ENCODE measurements at regions not wholly inside any gene's neighbourhood (a gene's known extent, or its start where the extent isn't known, plus 50 kb on each side); places are given as distances from the start of the nearest gene placed in this dataset.

GRCh38 chr16:13291591-13292333 is 390.4 kb downstream of the SHISA9 start:
- DNase-seq: no peak
- TF ChIP-seq GATA1 (IDR thresholded peaks at IDR 0.05; ENCODE audit: low read depth, low read length) (no peak), POLR2A (IDR thresholded peaks at IDR 0.05; ENCODE audit: low read length) (no peak)

- no peak for DNase-seq
- no peak for TF ChIP-seq POLR2A (IDR thresholded peaks at IDR 0.05; ENCODE audit: low read length)
- TF ChIP-seq GATA1 (IDR thresholded peaks at IDR 0.05; ENCODE audit: low read depth, low read length): no peak
Observed at GRCh38 chr16:13296206-13296605, 394.8 kb downstream of the SHISA9 start.

- no peak for DNase-seq
- no peak for TF ChIP-seq GATA1 (IDR thresholded peaks at IDR 0.05; ENCODE audit: low read depth, low read length)
- no peak for TF ChIP-seq POLR2A (IDR thresholded peaks at IDR 0.05; ENCODE audit: low read length)
Observed at GRCh38 chr16:13298666-13299065, 397.3 kb downstream of the SHISA9 start.

GRCh38 chr16:13300066-13300840 is 398.9 kb downstream of the SHISA9 start:
- TF ChIP-seq POLR2A (IDR thresholded peaks at IDR 0.05; ENCODE audit: low read length): no peak
- TF ChIP-seq GATA1 (IDR thresholded peaks at IDR 0.05; ENCODE audit: low read depth, low read length): no peak
- DNase-seq: no peak

GRCh38 chr16:13305019-13305755 is 403.8 kb downstream of the SHISA9 start:
- DNase-seq: no peak
- TF ChIP-seq POLR2A (IDR thresholded peaks at IDR 0.05; ENCODE audit: low read length) (no peak), GATA1 (IDR thresholded peaks at IDR 0.05; ENCODE audit: low read depth, low read length) (no peak)

- TF ChIP-seq GATA1 (IDR thresholded peaks at IDR 0.05; ENCODE audit: low read depth, low read length) (no peak), POLR2A (IDR thresholded peaks at IDR 0.05; ENCODE audit: low read length) (no peak)
- DNase-seq: no peak
Observed at GRCh38 chr16:13306161-13306995, 405.0 kb downstream of the SHISA9 start.

GRCh38 chr16:13307255-13307654 is 405.9 kb downstream of the SHISA9 start:
- TF ChIP-seq GATA1 (IDR thresholded peaks at IDR 0.05; ENCODE audit: low read depth, low read length) (no peak), POLR2A (IDR thresholded peaks at IDR 0.05; ENCODE audit: low read length) (no peak)

GRCh38 chr16:13307851-13308250 is 406.5 kb downstream of the SHISA9 start:
- TF ChIP-seq POLR2A (IDR thresholded peaks at IDR 0.05; ENCODE audit: low read length) (no peak), GATA1 (IDR thresholded peaks at IDR 0.05; ENCODE audit: low read depth, low read length) (no peak)
- no peak for DNase-seq

More at GRCh38 chr16:13307255-13307654, 405.9 kb downstream of the SHISA9 start:
- DNase-seq: no peak

GRCh38 chr16:13312063-13312462 is 410.7 kb downstream of the SHISA9 start:
- DNase-seq: no peak
- TF ChIP-seq GATA1 (IDR thresholded peaks at IDR 0.05; ENCODE audit: low read depth, low read length): no peak
- TF ChIP-seq POLR2A (IDR thresholded peaks at IDR 0.05; ENCODE audit: low read length): no peak

GRCh38 chr16:13313351-13313750 is 412.0 kb downstream of the SHISA9 start:
- DNase-seq: no peak
- TF ChIP-seq POLR2A (IDR thresholded peaks at IDR 0.05; ENCODE audit: low read length): no peak
- TF ChIP-seq GATA1 (IDR thresholded peaks at IDR 0.05; ENCODE audit: low read depth, low read length): no peak

GRCh38 chr16:13314633-13315032 is 413.2 kb downstream of the SHISA9 start:
- no peak for TF ChIP-seq GATA1 (IDR thresholded peaks at IDR 0.05; ENCODE audit: low read depth, low read length)
- TF ChIP-seq POLR2A (IDR thresholded peaks at IDR 0.05; ENCODE audit: low read length): no peak

GRCh38 chr16:13315642-13316427 is 414.4 kb downstream of the SHISA9 start:
- DNase-seq: no peak
- TF ChIP-seq POLR2A (IDR thresholded peaks at IDR 0.05; ENCODE audit: low read length) (no peak), GATA1 (IDR thresholded peaks at IDR 0.05; ENCODE audit: low read depth, low read length) (no peak)

More at GRCh38 chr16:13314633-13315032, 413.2 kb downstream of the SHISA9 start:
- no peak for DNase-seq

Measured in erythroblast (primary cell).